ENCODE measurements at regions not wholly inside any gene's neighbourhood (a gene's known extent, or its start where the extent isn't known, plus 50 kb on each side); places are given as distances from the start of the nearest gene placed in this dataset.
"Not testable (repeated sequence)": the region's sequence is repeated elsewhere in the genome, so short reads cannot be mapped to it uniquely, and the experiment has no call there.

- not testable (repeated sequence) for DNase-seq (ENCODE audit: low read depth); H3K36me3 ChIP-seq (ENCODE audit: control insufficient read depth, insufficient read depth, low read length); H3K27me3 ChIP-seq (ENCODE audit: control insufficient read depth, insufficient read depth, low read length); H3K4me3 ChIP-seq (ENCODE audit: low read depth, low read length)
Measured at GRCh38 chr6:26827965-26828364, 168.4 kb upstream of the ZNF322 start.

GRCh38 chr6:26829480-26829879 lies 169.9 kb upstream of the ZNF322 start:
- H3K4me3 ChIP-seq (ENCODE audit: low read depth, low read length); H3K27me3 ChIP-seq (ENCODE audit: control insufficient read depth, insufficient read depth, low read length); DNase-seq (ENCODE audit: low read depth); H3K36me3 ChIP-seq (ENCODE audit: control insufficient read depth, insufficient read depth, low read length): not testable (repeated sequence)

- H3K4me3 ChIP-seq (ENCODE audit: low read depth, low read length); DNase-seq (ENCODE audit: low read depth); H3K36me3 ChIP-seq (ENCODE audit: control insufficient read depth, insufficient read depth, low read length); H3K27me3 ChIP-seq (ENCODE audit: control insufficient read depth, insufficient read depth, low read length): not testable (repeated sequence)
Measured at GRCh38 chr6:26830992-26831391, 171.4 kb upstream of the ZNF322 start.

GRCh38 chr6:26835707-26836106 lies 176.2 kb upstream of the ZNF322 start:
- DNase-seq (ENCODE audit: low read depth); H3K27me3 ChIP-seq (ENCODE audit: control insufficient read depth, insufficient read depth, low read length); H3K36me3 ChIP-seq (ENCODE audit: control insufficient read depth, insufficient read depth, low read length); H3K4me3 ChIP-seq (ENCODE audit: low read depth, low read length): not testable (repeated sequence)

GRCh38 chr6:26836657-26837056 lies 177.1 kb upstream of the ZNF322 start:
- not testable (repeated sequence) for DNase-seq (ENCODE audit: low read depth); H3K27me3 ChIP-seq (ENCODE audit: control insufficient read depth, insufficient read depth, low read length); H3K36me3 ChIP-seq (ENCODE audit: control insufficient read depth, insufficient read depth, low read length); H3K4me3 ChIP-seq (ENCODE audit: low read depth, low read length)

GRCh38 chr6:26844823-26845222 lies 185.3 kb upstream of the ZNF322 start:
- not testable (repeated sequence) for H3K4me3 ChIP-seq (ENCODE audit: low read depth, low read length); DNase-seq (ENCODE audit: low read depth); H3K27me3 ChIP-seq (ENCODE audit: control insufficient read depth, insufficient read depth, low read length); H3K36me3 ChIP-seq (ENCODE audit: control insufficient read depth, insufficient read depth, low read length)

GRCh38 chr6:26857289-26857688 lies 197.7 kb upstream of the ZNF322 start:
- H3K4me3 ChIP-seq (ENCODE audit: low read depth, low read length); H3K36me3 ChIP-seq (ENCODE audit: control insufficient read depth, insufficient read depth, low read length); DNase-seq (ENCODE audit: low read depth); H3K27me3 ChIP-seq (ENCODE audit: control insufficient read depth, insufficient read depth, low read length): not testable (repeated sequence)

- not testable (repeated sequence) for H3K36me3 ChIP-seq (ENCODE audit: control insufficient read depth, insufficient read depth, low read length); DNase-seq (ENCODE audit: low read depth); H3K27me3 ChIP-seq (ENCODE audit: control insufficient read depth, insufficient read depth, low read length)
Measured at GRCh38 chr6:26859067-26859770, 199.7 kb upstream of the ZNF322 start.

GRCh38 chr6:26859771-26860163 lies 200.2 kb upstream of the ZNF322 start:
- DNase-seq (ENCODE audit: low read depth); H3K36me3 ChIP-seq (ENCODE audit: control insufficient read depth, insufficient read depth, low read length); H3K27me3 ChIP-seq (ENCODE audit: control insufficient read depth, insufficient read depth, low read length); H3K4me3 ChIP-seq (ENCODE audit: low read depth, low read length): not testable (repeated sequence)

More at GRCh38 chr6:26859067-26859770, 199.7 kb upstream of the ZNF322 start:
- not testable (repeated sequence) for H3K4me3 ChIP-seq (ENCODE audit: low read depth, low read length)

GRCh38 chr6:26861913-26862312 lies 202.4 kb upstream of the ZNF322 start:
- H3K27me3 ChIP-seq (ENCODE audit: control insufficient read depth, insufficient read depth, low read length); H3K4me3 ChIP-seq (ENCODE audit: low read depth, low read length); DNase-seq (ENCODE audit: low read depth); H3K36me3 ChIP-seq (ENCODE audit: control insufficient read depth, insufficient read depth, low read length): not testable (repeated sequence)

GRCh38 chr6:26863641-26864040 lies 204.1 kb upstream of the ZNF322 start:
- not testable (repeated sequence) for H3K4me3 ChIP-seq (ENCODE audit: low read depth, low read length); H3K36me3 ChIP-seq (ENCODE audit: control insufficient read depth, insufficient read depth, low read length); H3K27me3 ChIP-seq (ENCODE audit: control insufficient read depth, insufficient read depth, low read length); DNase-seq (ENCODE audit: low read depth)

GRCh38 chr6:26898785-26899184 lies 239.2 kb upstream of the ZNF322 start:
- H3K36me3 ChIP-seq (ENCODE audit: control insufficient read depth, insufficient read depth, low read length); DNase-seq (ENCODE audit: low read depth); H3K27me3 ChIP-seq (ENCODE audit: control insufficient read depth, insufficient read depth, low read length); H3K4me3 ChIP-seq (ENCODE audit: low read depth, low read length): not testable (repeated sequence)

GRCh38 chr6:26924206-26924605 lies 264.7 kb upstream of the ZNF322 start:
- H3K4me3 ChIP-seq (ENCODE audit: low read depth, low read length); H3K27me3 ChIP-seq (ENCODE audit: control insufficient read depth, insufficient read depth, low read length); DNase-seq (ENCODE audit: low read depth); H3K36me3 ChIP-seq (ENCODE audit: control insufficient read depth, insufficient read depth, low read length): not testable (repeated sequence)

GRCh38 chr6:26928190-26928589 lies 268.6 kb upstream of the ZNF322 start:
- DNase-seq (ENCODE audit: low read depth); H3K4me3 ChIP-seq (ENCODE audit: low read depth, low read length); H3K36me3 ChIP-seq (ENCODE audit: control insufficient read depth, insufficient read depth, low read length); H3K27me3 ChIP-seq (ENCODE audit: control insufficient read depth, insufficient read depth, low read length): not testable (repeated sequence)

- not testable (repeated sequence) for DNase-seq (ENCODE audit: low read depth); H3K27me3 ChIP-seq (ENCODE audit: control insufficient read depth, insufficient read depth, low read length); H3K36me3 ChIP-seq (ENCODE audit: control insufficient read depth, insufficient read depth, low read length); H3K4me3 ChIP-seq (ENCODE audit: low read depth, low read length)
Measured at GRCh38 chr6:26937258-26937657, 277.7 kb upstream of the ZNF322 start.

- not testable (repeated sequence) for H3K4me3 ChIP-seq (ENCODE audit: low read depth, low read length); H3K36me3 ChIP-seq (ENCODE audit: control insufficient read depth, insufficient read depth, low read length); DNase-seq (ENCODE audit: low read depth); H3K27me3 ChIP-seq (ENCODE audit: control insufficient read depth, insufficient read depth, low read length)
Measured at GRCh38 chr6:26951211-26951610, 291.7 kb upstream of the ZNF322 start.
